ENCODE measurements at regions not wholly inside any gene's neighbourhood (a gene's known extent, or its start where the extent isn't known, plus 50 kb on each side); places are given as distances from the start of the nearest gene placed in this dataset.

- H3K4me3 ChIP-seq = no peak overlapping the region
- intact Hi-C loops (cut with DNase I) = no loop called here
- WGBS = 95% methylated on average over 1 of the region's 1 CpG
- H3K9me3 ChIP-seq = no peaks in the 10 kb centered on the region
- H3K27me3 ChIP-seq = no peaks in the 10 kb centered on the region
- H3K4me1 ChIP-seq = no peaks in the 10 kb centered on the region
- no peak overlapping the region for H3K27ac ChIP-seq (replicated peaks in 1 of 4)
- DNase-seq (ENCODE audit: extremely low spot score) = no peak
- TF ChIP-seq EP300 (IDR thresholded peaks at IDR 0.05) (no peak), POLR2AphosphoS5 (IDR thresholded peaks at IDR 0.05) (no peak), CTCF (IDR thresholded peaks at IDR 0.05) (no peak), POLR2A (IDR thresholded peaks at IDR 0.05; ENCODE audit: low read depth) (no peak)
- no peaks in the 10 kb centered on the region for H3K36me3 ChIP-seq
These were observed 474.3 kb downstream of the RFPL4B start for GRCh38 chr6:112821476-112821875.

- Histone ChIP-seq H3K9me3 (no peaks in the 10 kb centered on the region), H3K4me1 (no peaks in the 10 kb centered on the region), H3K27ac (replicated peaks in 1 of 4) (no peak overlapping the region), H3K36me3 (no peaks in the 10 kb centered on the region), H3K27me3 (no peaks in the 10 kb centered on the region), H3K4me3 (no peak overlapping the region)
- DNase-seq (ENCODE audit: extremely low spot score) = no peak
- intact Hi-C loops (cut with DNase I) = no loop called here
- 70% methylated on average over 2 of the region's 2 CpGs for WGBS
- no peak for TF ChIP-seq POLR2A (IDR thresholded peaks at IDR 0.05; ENCODE audit: low read depth)
- no peak for TF ChIP-seq CTCF (IDR thresholded peaks at IDR 0.05)
- no peak for TF ChIP-seq POLR2AphosphoS5 (IDR thresholded peaks at IDR 0.05)
- TF ChIP-seq EP300 (IDR thresholded peaks at IDR 0.05) = no peak
These were observed 475.6 kb downstream of the RFPL4B start for GRCh38 chr6:112822769-112823168.

- H3K27me3 ChIP-seq = no peaks in the 10 kb centered on the region
- no peaks in the 10 kb centered on the region for H3K36me3 ChIP-seq
- no peak overlapping the region for H3K4me3 ChIP-seq
- H3K4me1 ChIP-seq = no peaks in the 10 kb centered on the region
- H3K27ac ChIP-seq (replicated peaks in 1 of 4) = no peak overlapping the region
- TF ChIP-seq POLR2A (IDR thresholded peaks at IDR 0.05; ENCODE audit: low read depth) = no peak
- TF ChIP-seq CTCF (IDR thresholded peaks at IDR 0.05) = no peak
- TF ChIP-seq EP300 (IDR thresholded peaks at IDR 0.05) = no peak
- TF ChIP-seq POLR2AphosphoS5 (IDR thresholded peaks at IDR 0.05) = no peak
- H3K9me3 ChIP-seq = no peaks in the 10 kb centered on the region
- no peak for DNase-seq (ENCODE audit: extremely low spot score)
- 57% methylated on average over 2 of the region's 2 CpGs for WGBS
- intact Hi-C loops (cut with DNase I) = no loop called here
These were observed 480.7 kb downstream of the RFPL4B start for GRCh38 chr6:112827793-112828192.

GRCh38 chr6:112831022-112831421 is 483.9 kb downstream of the RFPL4B start:
- no peak for DNase-seq (ENCODE audit: extremely low spot score)
- no peak for TF ChIP-seq POLR2A (IDR thresholded peaks at IDR 0.05; ENCODE audit: low read depth)
- TF ChIP-seq CTCF (IDR thresholded peaks at IDR 0.05) = no peak
- no peak for TF ChIP-seq POLR2AphosphoS5 (IDR thresholded peaks at IDR 0.05)
- TF ChIP-seq EP300 (IDR thresholded peaks at IDR 0.05) = no peak
- H3K27ac ChIP-seq (replicated peaks in 1 of 4) = no peak overlapping the region
- no peak overlapping the region for H3K4me3 ChIP-seq
- no peaks in the 10 kb centered on the region for H3K27me3 ChIP-seq
- H3K4me1 ChIP-seq = no peaks in the 10 kb centered on the region
- no peaks in the 10 kb centered on the region for H3K36me3 ChIP-seq
- 29% methylated on average over 1 of the region's 1 CpG for WGBS
- intact Hi-C loops (cut with DNase I) = no loop called here
- H3K9me3 ChIP-seq = no peaks in the 10 kb centered on the region

- TF ChIP-seq CTCF (IDR thresholded peaks at IDR 0.05) (no peak), EP300 (IDR thresholded peaks at IDR 0.05) (no peak), POLR2AphosphoS5 (IDR thresholded peaks at IDR 0.05) (no peak), POLR2A (IDR thresholded peaks at IDR 0.05; ENCODE audit: low read depth) (no peak)
- Histone ChIP-seq H3K36me3 (no peaks in the 10 kb centered on the region), H3K4me1 (no peaks in the 10 kb centered on the region), H3K9me3 (no peaks in the 10 kb centered on the region), H3K4me3 (no peak overlapping the region), H3K27ac (replicated peaks in 1 of 4) (no peak overlapping the region), H3K27me3 (no peaks in the 10 kb centered on the region)
- DNase-seq (ENCODE audit: extremely low spot score) = no peak
- WGBS = 60% methylated on average over 4 of the region's 4 CpGs
- intact Hi-C loops (cut with DNase I) = no loop called here
These were observed 486.5 kb downstream of the RFPL4B start for GRCh38 chr6:112833581-112834131.
